HG03432 (cell line): ENCODE measurements at regions not wholly inside any gene's neighbourhood (a gene's known extent, or its start where the extent isn't known, plus 50 kb on each side); places are given as distances from the start of the nearest gene placed in this dataset.
"Not testable (repeated sequence)": the region's sequence is repeated elsewhere in the genome, so short reads cannot be mapped to it uniquely, and the experiment has no call there.

Experiments
- ATAC-seq: cut with Tn5 transposase; IDR thresholded peaks from one replicate; pipeline ENCODE4 v1.9.1; 2021; ENCODE audit warnings: mild to moderate bottlenecking, moderate library complexity; ENCODE audit not compliant: unreplicated experiment

GRCh38 chr3:125791021-125791420 is 178.0 kb upstream of the ROPN1B start:
- ATAC-seq = not testable (repeated sequence)

- ATAC-seq = not testable (repeated sequence)
Observed at GRCh38 chr3:125810010-125810409, 159.0 kb upstream of the ROPN1B start.

DNA sequence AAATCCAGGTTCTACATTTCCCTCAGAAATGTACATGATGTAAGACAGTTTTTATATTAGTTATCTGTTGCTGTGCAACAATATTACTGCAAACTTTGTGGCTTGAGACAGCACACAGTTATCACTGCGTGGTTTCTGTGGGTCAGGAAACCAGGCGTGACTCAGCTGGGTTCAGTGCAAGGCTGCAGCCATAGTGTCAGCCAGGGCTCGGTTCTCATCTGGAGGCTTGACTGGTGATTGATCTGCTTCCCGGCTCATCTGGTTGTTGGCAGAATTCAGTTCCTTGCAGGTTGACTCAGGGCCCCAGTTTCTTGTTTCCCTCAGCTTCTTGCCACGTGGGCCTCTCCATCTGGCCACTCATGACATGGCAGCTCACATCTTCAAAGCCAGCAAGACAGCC is 146.8 kb upstream of the ROPN1B start:
- ATAC-seq = not testable (repeated sequence)

GRCh38 chr3:125831005-125831750 is 137.8 kb upstream of the ROPN1B start:
- not testable (repeated sequence) for ATAC-seq

DNA sequence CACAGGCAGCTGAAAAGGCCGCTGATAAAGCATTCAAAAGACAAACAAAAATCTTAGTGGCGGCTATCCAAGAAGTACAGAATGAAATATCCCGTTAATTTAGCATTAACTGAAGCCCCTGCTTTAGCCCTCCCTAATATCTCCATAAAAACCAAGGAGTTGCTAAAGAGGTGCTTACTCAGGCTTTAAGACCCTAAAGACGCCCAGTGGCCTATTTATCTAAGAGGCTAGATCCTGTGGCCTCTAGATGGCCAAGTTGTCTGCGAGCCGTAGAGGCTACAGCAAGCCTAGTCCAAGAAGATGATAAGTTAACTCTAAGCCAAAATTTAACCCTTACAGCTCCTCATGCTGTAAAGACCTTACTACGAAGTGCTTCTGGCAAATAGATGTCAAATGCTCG is 133.4 kb upstream of the ROPN1B start:
- ATAC-seq = not testable (repeated sequence)

- ATAC-seq = not testable (repeated sequence)
Observed at GRCh38 chr3:125836011-125836551, 132.9 kb upstream of the ROPN1B start.

DNA sequence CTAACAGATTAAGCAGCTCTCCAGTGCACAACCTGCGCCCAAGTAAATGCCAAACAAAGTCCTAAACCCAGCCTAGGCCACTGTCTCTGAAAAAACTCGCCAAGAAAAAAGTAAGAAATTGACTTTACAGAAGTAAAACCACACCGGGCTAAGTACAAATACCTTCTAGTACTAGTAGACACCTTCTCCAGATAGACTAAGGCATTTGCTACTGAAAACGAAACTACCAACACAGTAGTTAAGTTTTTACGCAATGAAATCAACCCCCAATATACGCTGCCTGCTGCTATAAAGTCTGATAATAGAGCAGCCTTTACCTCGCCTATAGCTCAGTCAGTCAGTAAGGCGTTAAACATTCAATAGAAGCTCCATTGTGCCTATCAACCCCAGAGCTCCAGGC is 132.2 kb upstream of the ROPN1B start:
- ATAC-seq = not testable (repeated sequence)

GRCh38 chr3:125838857-125839256 is 130.1 kb upstream of the ROPN1B start:
- ATAC-seq = not testable (repeated sequence)

- ATAC-seq = not testable (repeated sequence)
Observed at GRCh38 chr3:125840465-125840864, 128.5 kb upstream of the ROPN1B start.

GRCh38 chr3:125847966-125848365 is 121.0 kb upstream of the ROPN1B start:
- not testable (repeated sequence) for ATAC-seq

GRCh38 chr3:125855006-125855405 is 114.0 kb upstream of the ROPN1B start:
- ATAC-seq = not testable (repeated sequence)

GRCh38 chr3:125860547-125860946 is 108.4 kb upstream of the ROPN1B start:
- not testable (repeated sequence) for ATAC-seq

DNA sequence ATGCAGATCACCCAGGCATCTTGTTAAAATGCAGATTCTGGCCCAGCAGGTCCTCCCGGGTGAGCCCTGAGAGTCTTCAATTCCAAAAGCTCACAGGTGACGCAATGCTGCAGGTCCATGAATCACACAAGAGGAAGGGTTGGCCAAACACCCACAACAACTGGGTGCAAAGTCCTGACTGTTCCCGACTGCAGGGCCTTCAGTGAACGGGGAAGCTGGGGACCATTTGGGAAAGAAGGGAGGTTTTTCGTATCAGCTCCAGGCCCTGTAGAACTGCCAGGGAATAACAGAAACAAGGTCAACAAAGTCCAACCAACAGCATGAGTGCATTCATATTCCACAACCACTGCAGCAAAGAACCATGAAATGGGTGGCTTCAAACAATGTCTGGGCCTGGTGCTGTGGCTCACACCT is 106.1 kb upstream of the ROPN1B start:
- ATAC-seq = not testable (repeated sequence)

- ATAC-seq = not testable (repeated sequence)
Observed at GRCh38 chr3:125864532-125864931, 104.4 kb upstream of the ROPN1B start.

DNA sequence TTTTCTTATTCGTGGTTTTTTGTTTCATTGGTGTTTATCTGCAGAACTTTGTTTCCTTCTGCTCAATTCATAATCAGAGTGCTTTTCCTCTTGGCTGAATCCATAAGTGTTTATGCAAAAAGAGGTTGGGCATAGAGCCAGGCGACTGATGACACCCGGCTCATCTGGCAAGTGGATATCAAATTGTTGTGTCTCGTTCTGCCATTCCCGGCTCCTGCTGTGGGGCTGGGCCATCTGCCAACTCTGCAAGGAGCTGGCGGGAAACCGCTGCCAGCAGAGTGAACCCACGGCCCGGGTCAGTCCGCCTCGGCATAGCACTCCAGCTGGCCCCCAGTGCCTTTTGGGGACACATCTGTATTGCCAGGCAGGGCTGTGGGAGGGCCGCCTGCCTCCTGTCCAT is 83.0 kb upstream of the ROPN1B start:
- not testable (repeated sequence) for ATAC-seq

DNA sequence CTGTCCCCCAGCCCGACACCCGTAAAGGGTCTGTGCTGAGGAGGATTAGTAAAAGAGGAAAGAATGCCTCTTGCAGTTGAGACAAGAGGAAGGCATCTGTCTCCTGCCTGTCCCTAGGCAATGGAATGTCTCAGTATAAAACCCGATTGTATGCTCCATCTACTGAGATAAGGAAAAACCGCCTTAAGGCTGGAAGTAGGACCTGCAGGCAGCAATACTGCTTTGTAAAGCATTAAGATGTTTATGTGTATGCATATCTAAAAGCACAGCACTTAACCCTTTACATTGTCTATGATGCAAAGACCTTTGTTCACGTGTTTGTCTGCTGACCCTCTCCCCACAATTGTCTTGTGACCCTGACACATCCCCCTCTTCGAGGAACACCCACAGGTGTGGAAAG is 69.8 kb upstream of the ROPN1B start:
- ATAC-seq = not testable (repeated sequence)

DNA sequence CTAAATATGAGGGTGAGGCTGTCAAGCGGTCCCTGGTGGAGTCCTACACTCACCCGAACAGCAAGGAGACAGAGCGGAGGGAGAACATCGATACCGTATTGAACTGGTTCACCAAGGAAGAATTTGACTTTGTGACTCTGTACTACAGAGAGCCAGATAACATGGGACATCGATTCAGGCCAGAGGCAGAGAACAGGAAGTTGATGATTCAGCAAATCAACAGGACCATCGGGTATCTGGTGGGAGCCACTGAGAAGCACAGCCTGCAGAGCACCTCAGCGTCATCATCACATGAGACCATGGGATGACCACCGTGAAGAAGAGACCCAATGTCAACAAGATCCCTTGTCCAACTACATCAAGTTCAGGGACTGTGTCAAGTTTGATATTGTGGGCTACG is 67.5 kb upstream of the ROPN1B start:
- not testable (repeated sequence) for ATAC-seq

DNA sequence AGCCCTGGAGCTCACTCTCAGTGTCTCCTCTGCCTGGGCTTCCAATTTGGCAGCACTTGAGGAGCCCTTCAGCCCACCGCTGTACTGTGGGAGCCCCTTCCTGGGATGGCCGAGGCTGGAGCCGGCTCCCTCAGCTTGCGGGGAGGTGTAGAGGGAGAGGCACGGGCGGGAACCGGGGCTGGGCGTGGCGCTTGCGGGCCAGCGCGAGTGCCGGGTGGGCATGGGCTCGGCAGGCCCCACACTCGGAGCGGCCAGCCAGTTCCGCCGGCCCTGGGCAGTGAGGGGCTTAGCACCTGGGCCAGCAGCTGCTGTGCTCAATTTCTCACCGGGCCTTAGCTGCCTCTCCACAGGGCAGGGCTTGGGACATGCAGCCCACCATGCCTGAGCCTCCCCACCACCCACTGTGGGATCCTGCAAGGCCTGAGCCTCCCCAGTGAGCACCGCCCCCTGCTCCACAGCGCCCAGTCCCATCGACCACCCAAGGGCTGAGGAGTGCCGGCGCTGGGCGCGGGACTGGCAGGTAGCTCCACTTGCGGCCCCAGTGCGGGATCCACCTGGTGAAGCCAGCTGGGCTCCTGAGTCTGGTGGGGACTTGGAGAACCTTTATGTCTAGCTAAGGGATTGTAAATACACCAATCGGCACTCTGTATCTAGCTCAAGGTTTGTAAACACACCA is 65.1 kb upstream of the ROPN1B start:
- ATAC-seq = not testable (repeated sequence)

GRCh38 chr3:125907279-125907678 is 61.7 kb upstream of the ROPN1B start:
- ATAC-seq = not testable (repeated sequence)

GRCh38 chr3:125910851-125911250 is 58.1 kb upstream of the ROPN1B start:
- ATAC-seq = not testable (repeated sequence)

DNA sequence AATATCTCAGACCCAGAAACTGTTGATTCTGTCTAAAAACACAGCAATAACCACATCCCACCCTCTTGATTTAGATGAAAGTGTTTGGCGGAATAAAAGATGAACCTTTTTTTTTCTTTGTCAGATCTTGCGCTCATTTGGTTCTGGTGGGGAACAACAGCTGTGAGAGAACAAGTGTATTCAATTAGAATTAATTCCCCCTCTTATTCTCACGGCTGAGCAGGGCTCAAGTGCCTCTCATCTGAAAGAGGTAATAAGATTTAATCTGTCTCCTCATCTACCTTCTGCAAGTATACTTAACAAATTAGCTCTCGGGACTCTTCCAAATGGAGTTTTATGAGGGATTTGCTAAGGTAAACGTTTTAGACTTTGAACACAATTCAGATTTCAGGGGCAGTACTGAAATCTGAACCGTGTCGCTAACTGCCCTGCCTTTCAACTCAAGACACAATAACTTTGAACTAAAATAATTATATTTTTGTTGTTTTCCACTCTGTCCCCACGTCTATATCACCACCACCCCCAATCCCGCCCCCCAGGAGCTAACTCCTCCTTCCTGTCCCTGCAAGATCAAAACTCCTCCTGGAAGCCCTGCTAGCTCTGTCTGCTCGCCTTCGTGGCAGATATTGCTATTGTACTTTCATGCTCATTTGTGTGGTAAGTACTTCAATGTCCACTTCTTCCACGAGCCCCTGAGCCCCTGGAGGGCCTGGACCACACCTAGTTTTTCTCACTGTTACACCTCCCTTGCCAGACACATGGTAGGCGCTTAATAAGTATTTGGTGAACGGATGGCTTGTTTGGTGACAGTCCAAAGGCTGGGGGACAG is 54.2 kb upstream of the ROPN1B start:
- ATAC-seq = not testable (repeated sequence)
